NCI-H524 treated with DMSO at 0.1 percent for 48 hours (cell line): ENCODE measurements at regions not wholly inside any gene's neighbourhood (a gene's known extent, or its start where the extent isn't known, plus 50 kb on each side); places are given as distances from the start of the nearest gene placed in this dataset.
A peak's percentile ranks its signal among the peaks of the same experiment; 100 is the strongest.

Experiments
- DNase-seq: peaks from one replicate; lab custom pipeline; 2025; lab: John Stamatoyannopoulos, UW

GRCh38 chr12:86683568-86684304, 427.5 kb upstream of the MGAT4C start:
- DNase-seq = no peak

DNA sequence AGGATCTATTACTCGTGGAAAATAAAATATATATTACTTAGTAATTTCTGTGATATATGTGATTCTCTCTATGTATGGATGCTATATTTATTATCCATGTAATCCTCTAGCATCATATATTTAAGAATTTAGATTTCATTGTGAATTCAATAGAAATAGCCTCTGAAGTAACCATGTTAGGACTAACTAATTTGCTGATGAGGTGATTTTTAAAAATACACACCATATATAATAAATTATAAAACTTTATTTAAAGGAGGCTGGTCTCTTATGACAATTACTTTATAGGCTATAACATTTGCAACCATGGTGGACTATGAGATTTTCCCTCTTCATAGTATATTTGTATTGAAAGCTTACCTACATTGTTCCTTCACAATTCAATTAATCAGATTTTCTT, 424.9 kb upstream of the MGAT4C start:
- no peak for DNase-seq

GRCh38 chr12:86675197-86675596, 419.0 kb upstream of the MGAT4C start:
- DNase-seq = no peak

GRCh38 chr12:86670986-86671385, 414.8 kb upstream of the MGAT4C start:
- no peak for DNase-seq

GRCh38 chr12:86669010-86669409, 412.8 kb upstream of the MGAT4C start:
- DNase-seq = no peak

DNA sequence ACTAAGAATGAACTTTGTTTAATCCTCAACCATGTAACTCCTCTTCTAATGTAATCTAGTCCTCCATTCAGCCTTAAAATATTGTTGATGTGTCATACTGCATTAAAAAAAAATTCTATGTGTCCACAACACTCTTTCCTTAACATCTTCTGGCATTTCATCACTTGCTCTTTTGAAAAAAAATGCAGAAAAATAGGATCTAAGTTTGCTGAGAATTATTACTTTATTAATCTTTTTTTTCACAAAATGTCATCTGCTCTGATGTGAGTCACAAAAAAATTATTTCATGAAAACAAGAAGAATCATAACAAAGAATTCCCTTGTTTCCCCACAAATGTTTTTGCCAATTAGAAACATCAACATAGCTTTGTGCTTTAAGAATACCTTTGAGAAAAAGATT, 410.1 kb upstream of the MGAT4C start:
- DNase-seq = no peak

DNA sequence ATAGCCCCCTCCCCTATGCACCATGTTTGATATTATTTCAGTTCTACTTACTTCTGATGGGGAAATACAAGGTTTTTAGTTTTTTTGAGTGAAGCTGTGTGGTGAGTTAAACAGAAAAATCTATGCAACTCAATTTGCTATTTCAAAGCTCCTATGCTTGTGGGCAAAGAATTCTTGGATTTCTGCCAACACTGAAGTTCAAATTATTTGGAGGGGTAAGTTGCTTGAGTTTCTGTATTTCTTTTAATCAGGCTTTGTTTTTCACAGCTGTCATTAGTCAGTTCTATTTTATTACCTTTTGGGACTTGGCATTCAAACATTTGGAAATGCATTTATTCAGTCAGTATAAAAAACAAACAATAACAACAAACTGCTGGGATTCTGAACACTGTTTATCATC, 407.5 kb upstream of the MGAT4C start:
- no peak for DNase-seq

DNA sequence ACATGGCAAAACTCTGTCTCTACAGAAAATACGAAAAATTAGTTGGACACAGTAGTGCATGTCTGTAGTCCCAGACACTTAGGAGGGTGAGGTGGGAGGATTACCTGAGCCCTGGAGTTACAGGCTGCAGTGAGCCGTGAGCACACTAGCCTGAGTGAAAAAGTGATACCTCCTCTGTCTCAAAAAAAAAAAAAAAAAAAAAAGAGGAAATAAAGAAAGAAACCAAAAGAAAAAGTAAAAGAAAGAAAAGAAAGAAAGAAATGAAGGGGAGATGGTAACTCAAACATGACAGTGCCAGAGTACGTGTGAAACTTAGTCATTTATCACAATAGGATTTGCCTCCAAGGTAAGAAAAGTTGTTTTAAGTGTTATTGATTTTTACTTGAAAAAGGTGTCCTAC, 407.0 kb upstream of the MGAT4C start:
- no peak for DNase-seq

- DNase-seq = peak; percentile 3
Measured at GRCh38 chr12:86662464-86662863, 406.3 kb upstream of the MGAT4C start.

DNA sequence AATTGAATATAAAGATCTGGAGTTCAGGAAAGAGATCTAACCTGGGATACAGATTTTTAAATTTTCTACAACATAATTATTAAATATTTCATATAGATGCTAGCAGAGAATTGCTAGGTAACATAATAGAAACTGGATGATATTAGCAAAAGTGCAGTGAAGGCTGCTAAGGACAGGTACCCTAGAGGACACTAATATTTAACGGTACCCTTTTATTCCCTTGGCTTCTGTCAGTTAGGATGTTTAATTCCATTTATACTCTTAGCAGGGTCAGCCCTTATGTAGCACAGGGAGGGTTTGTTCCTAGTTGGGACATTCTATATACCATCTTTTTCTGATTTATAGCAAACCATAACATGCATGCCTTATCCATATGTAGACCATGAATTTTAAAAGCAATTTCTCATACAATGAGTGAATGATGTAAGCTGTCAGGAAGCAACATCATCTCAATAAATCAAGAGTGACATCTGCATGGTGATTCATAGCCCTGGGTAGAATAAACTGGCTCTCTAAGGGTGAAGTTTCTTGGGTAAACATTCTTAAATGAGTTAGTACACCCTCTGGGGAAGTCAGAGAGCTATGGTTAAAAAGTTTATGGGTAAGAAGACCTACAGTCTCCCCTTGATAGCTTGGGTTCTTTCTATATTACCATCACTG, 404.4 kb upstream of the MGAT4C start:
- DNase-seq = no peak

GRCh38 chr12:86659985-86660384, 403.8 kb upstream of the MGAT4C start:
- DNase-seq = no peak

GRCh38 chr12:86658303-86658702, 402.1 kb upstream of the MGAT4C start:
- DNase-seq = no peak

DNA sequence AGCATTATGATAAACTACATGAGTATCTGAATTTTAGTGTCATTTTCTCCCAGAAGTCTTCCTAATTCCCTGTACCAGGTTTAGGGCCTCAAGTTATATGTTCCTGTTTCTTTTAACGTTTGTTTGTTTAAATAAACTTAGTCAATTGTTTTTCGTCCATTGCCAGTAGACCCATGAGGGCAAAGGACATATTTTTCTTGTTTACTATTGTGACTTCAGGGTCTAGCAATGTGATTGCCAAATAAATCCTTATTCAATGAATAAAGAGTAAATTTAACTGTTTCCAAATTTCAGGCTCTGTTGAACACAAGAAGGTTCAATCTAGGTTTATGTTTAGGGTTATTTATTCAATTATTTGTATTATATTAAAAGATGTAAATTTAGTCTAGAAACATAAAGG, 391.6 kb upstream of the MGAT4C start:
- no peak for DNase-seq

GRCh38 chr12:86634456-86635410, 378.5 kb upstream of the MGAT4C start:
- DNase-seq = no peak

DNA sequence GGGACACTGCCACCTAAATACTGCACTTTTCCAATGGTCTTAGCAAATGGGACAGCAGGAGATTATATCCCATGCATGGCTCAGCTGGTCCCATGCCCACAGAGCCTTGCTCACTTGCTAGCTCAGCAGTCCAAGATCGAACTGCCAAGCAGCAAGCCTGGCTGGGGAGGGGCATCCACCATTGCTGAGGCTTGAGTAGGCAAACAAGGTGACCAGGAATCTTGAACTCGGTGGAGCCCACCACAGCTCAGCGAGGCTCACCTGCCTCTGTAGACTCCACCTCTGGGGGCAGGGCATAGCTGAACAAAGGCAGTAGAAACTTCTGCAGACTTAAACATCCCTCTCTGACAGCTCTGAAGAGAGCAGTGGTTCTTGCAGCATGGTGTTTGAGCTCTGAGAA, 370.8 kb upstream of the MGAT4C start:
- no peak for DNase-seq

DNA sequence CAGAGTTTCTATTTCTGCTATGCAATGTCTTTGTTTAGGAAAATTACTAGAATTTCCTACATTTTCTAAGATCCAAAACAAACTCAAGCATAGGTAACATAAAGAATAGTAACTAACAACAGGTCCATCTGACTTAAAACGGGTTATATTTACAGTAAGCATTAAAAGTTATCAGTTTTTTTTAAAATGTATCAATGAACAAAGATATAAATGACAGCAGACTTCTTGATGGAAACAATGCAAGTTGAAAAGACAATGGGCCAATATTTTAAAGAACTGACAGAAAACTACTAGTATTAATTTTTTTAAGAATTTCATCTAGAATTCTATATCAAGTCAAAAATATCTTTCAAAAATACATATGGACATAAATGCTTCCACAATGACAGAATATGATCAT, 367.1 kb upstream of the MGAT4C start:
- no peak for DNase-seq

GRCh38 chr12:86621957-86622356, 365.8 kb upstream of the MGAT4C start:
- no peak for DNase-seq

DNA sequence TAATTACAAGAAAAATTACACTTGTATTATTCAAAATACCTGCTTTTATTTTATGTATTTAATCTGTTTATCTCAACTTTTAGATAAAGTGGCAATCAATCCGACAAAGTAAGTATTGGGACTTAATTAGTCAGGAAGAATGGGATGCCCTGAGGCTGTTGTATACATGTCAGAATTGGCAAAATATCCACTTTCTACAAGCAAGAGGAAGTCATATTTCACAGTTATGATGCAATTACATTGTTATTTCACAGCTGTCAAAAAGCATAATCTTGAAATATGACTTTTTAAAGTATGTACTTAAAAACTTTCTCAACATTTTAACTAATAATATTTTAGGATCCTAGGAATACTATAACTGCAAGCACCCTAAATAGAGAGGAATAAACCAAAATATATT, 357.1 kb upstream of the MGAT4C start:
- no peak for DNase-seq

DNA sequence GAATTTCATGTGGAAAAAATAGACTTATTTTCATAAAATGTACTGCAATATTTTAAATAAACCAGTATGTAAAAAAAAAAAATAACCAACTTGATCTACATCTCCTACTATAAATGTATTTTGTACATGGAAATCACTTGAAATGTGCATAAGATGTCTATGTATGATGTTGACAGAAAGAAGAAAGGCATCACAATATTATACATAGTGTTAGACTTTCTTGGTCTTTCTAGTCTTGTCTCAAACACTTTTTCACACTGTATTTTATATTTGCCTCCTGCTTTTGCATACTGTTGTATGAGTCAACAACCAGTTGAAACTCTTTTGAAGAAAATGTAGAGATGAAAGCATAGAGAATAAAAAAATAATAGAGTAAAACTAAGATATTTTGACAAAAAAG, 352.4 kb upstream of the MGAT4C start:
- no peak for DNase-seq

DNA sequence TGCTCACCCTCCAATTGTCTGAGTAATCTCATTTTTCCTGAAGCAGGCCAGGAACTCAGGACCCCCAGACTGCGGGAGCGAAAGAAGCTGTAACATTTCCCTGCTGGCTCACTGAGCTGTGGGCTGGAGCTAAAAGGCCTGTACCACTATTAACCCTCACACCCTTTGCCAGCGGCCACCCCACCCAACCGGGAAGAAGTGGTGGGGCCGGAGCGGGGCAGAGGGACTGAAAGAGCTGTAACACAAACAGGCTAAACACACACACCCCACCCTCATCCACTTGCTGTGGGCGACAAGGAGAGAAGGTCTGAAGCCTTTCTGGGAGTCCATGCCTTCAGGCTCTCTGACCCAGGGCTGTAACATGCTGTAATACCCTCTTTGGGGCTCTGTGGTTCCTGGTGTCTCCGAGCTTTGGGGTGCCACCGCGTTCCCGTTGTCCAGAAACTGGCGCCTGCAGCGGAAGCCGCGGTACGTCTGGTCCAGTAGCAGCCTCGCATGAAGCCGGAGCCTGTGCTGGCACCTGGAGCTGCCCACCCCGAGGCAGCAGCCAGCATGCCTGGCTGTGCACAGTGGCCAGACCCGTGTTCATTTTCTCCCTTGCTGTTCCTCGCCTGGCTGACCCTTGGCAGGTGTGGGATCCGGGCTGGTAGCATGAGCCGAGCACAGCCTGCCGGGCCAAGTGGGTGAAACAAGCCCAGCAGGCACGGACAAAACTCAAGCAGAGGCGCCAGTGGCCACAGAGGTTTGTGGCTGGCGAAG, 345.5 kb upstream of the MGAT4C start:
- DNase-seq = no peak

DNA sequence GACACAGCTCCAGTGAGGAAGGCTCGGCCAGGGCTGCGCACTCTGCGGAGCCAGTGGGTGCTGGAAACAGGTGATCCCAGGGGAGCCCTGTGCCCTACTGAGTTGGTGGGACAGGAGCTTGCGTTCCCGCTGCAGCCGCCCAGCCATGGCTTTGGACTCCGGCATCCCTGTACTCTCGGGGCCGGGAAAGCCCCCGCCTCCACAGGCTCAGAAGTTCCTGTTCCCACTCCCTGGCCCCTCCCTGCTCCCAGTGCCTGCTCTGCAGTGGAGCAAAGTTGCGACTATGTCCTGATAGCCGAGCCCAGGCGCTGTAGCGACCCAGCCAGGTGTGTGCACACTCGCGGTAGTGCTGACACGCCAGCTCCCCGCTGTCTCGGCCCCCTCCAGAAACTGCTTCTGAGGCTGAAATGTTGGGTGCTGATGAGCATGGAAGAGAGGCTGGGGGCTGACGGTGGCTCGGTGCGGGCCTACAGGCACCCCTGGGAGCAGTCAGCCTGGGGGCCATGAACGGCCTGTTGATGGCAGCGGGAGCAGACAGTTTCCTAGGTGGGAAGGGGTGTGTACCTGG, 344.6 kb upstream of the MGAT4C start:
- DNase-seq = no peak

- DNase-seq = no peak
Measured at GRCh38 chr12:86597431-86597830, 341.2 kb upstream of the MGAT4C start.
